CD4-positive, alpha-beta T cell (primary cell): ENCODE measurements at regions not wholly inside any gene's neighbourhood (a gene's known extent, or its start where the extent isn't known, plus 50 kb on each side); places are given as distances from the start of the nearest gene placed in this dataset.

Experiments used
- ATAC-seq: fragments of 200-7000 bp; cut with Tn5 transposase; one replicate; pipeline ENCODE4 v1.10.0; 2022; ENCODE audit warnings: mild to moderate bottlenecking; ENCODE audit not compliant: poor library complexity
- CTCF ChIA-PET: fragments of 350-600 bp; sonication (Branson Sonifier 250); formaldehyde crosslinking; loops from one replicate; lab custom pipeline; 2021; ENCODE audit warnings: antibody characterized with exemption, inconsistent platforms; lab: Charles Lee
- POLR2A ChIA-PET: fragments of 350-600 bp; sonication (Branson Sonifier 250); formaldehyde crosslinking; loops from one replicate; lab custom pipeline; 2021; ENCODE audit warnings: antibody characterized with exemption, inconsistent platforms; lab: Charles Lee
- DNase-seq, 14 experiments: peaks; one replicate each; pipeline ENCODE4 v3.0.0-alpha.2; 2013 to 2020; ENCODE audit warnings: mixed read lengths in 2 of 14
- H3K27ac ChIP-seq, 2 donors: one replicate each; pipeline versions ENCODE4 v1.5.1 to v1.7.0; 2013; ENCODE audit warnings: low read length in 2 of 2, low read depth in 1 of 2, mild to moderate bottlenecking in 1 of 2
- H3K27me3 ChIP-seq, 2 experiments: 1 replicate in 1 of 2; 2 replicates in 1 of 2; pipeline versions ENCODE4 v1.6.1 to v1.7.0; 2013; ENCODE audit warnings: low read length in 2 of 2, control low read depth in 1 of 2, mild to moderate bottlenecking in 1 of 2, moderate library complexity in 1 of 2; ENCODE audit not compliant: insufficient read depth in 2 of 2, control insufficient read depth in 1 of 2
- H3K36me3 ChIP-seq: one replicate; pipeline ENCODE4 v1.6.1; 2013; ENCODE audit warnings: low read length, control low read depth; ENCODE audit not compliant: insufficient read depth
- H3K4me1 ChIP-seq: one replicate; pipeline ENCODE4 v1.6.1; 2013; ENCODE audit warnings: low read length, control low read depth; ENCODE audit not compliant: insufficient read depth
- H3K4me3 ChIP-seq: one replicate; pipeline ENCODE4 v1.5.1; 2013; ENCODE audit warnings: mild to moderate bottlenecking, low read length, moderate library complexity
- H3K9me3 ChIP-seq, 2 experiments: 1 replicate in 1 of 2; 2 replicates in 1 of 2; pipeline versions ENCODE4 v1.6.1 to v1.7.0; 2013; ENCODE audit warnings: low read length in 2 of 2, mild to moderate bottlenecking in 2 of 2, control low read depth in 1 of 2, moderate library complexity in 1 of 2; ENCODE audit not compliant: control insufficient read depth in 1 of 2, insufficient read depth in 1 of 2
- H3K27ac Mint-ChIP-seq: one replicate; pipeline ENCODE4 v1.8.0; 2020; ENCODE audit warnings: mixed read lengths
- H3K27me3 Mint-ChIP-seq: one replicate; pipeline ENCODE4 v1.8.0; 2021; ENCODE audit warnings: mixed read lengths
- H3K36me3 Mint-ChIP-seq: one replicate; pipeline ENCODE4 v1.8.0; 2021; ENCODE audit warnings: low read depth, mixed read lengths
- H3K4me1 Mint-ChIP-seq: one replicate; pipeline ENCODE4 v1.8.0; 2021; ENCODE audit warnings: low read depth, mixed read lengths
- H3K4me3 Mint-ChIP-seq: one replicate; pipeline ENCODE4 v1.8.0; 2020; ENCODE audit warnings: mild to moderate bottlenecking, mixed read lengths
- H3K9me3 Mint-ChIP-seq: one replicate; pipeline ENCODE4 v1.8.0; 2020; ENCODE audit warnings: mixed read lengths
- intact Hi-C, 2 experiments: fragments of 100-400 bp; cut with DNase I in 1 of 2; cut with micrococcal nuclease in 1 of 2; formaldehyde crosslinking; loops; one replicate each; pipeline versions ENCODE4 v1.15.1 to v1.9.0; 2023 to 2025; cut with DNase I, micrococcal nuclease
- TF ChIP-seq, protein P1 (sequence below): fragments of 200-600 bp; IDR thresholded peaks from one replicate; pipeline ENCODE4 v1.8.0; 2022; ENCODE audit warnings: antibody characterized with exemption, mild to moderate bottlenecking

DNA sequence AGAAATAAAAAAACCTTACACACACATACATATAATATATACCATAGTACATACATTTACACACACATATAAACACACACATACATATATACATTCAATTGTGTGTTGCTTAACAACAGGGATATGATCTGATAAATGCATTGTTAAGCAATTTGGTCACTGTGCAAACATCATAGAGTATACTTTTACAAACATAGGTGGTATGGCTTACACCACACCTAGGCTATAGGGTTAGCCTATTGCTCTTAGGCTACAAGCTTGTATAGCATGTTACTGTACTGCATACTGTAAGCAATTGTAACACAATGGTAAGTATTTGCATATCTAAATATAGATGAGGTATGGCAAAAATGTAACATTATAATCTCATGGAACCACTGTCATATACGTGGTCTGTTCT, 156.8 kb upstream of the ERBB4 start:
- TF ChIP-seq, protein P1, sequence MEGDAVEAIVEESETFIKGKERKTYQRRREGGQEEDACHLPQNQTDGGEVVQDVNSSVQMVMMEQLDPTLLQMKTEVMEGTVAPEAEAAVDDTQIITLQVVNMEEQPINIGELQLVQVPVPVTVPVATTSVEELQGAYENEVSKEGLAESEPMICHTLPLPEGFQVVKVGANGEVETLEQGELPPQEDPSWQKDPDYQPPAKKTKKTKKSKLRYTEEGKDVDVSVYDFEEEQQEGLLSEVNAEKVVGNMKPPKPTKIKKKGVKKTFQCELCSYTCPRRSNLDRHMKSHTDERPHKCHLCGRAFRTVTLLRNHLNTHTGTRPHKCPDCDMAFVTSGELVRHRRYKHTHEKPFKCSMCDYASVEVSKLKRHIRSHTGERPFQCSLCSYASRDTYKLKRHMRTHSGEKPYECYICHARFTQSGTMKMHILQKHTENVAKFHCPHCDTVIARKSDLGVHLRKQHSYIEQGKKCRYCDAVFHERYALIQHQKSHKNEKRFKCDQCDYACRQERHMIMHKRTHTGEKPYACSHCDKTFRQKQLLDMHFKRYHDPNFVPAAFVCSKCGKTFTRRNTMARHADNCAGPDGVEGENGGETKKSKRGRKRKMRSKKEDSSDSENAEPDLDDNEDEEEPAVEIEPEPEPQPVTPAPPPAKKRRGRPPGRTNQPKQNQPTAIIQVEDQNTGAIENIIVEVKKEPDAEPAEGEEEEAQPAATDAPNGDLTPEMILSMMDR: no peak
- DNase-seq (no peak), ATAC-seq (no peak)
- no peaks in the 10 kb centered on the region for H3K36me3 ChIP-seq
- POLR2A ChIA-PET: no interaction called here
- Mint-ChIP-seq H3K4me1 (no peaks in the 10 kb centered on the region), H3K27me3 (no peaks in the 10 kb centered on the region), H3K36me3 (no peaks in the 10 kb centered on the region), H3K4me3 (no peak overlapping the region), H3K9me3 (no peaks in the 10 kb centered on the region), H3K27ac (no peak overlapping the region)
- H3K4me3 ChIP-seq: no peak overlapping the region
- no peaks in the 10 kb centered on the region for H3K27me3 ChIP-seq
- no peaks in the 10 kb centered on the region for H3K9me3 ChIP-seq
- no peaks in the 10 kb centered on the region for H3K4me1 ChIP-seq
- H3K27ac ChIP-seq: no peak overlapping the region
- CTCF ChIA-PET: no interaction called here
- intact Hi-C loops: no loop called here

DNA sequence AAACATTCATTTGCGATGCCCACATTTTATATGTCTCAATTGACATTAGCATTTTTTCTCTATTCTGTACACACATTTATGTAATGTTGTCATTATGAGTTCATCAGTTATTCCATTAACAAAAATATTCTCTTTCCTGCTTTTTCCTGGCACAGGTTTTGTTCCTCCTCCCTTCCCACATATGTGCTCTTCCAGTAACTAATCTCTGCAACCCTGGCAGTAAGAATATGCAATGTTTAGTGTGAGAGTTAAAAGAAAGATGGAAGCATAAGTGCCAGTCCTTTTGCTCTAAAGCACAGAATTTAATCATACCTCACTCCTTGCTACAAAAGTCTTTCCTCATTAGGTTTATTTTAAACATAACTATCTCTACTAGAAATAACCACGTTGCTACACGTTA, 155.8 kb upstream of the ERBB4 start:
- Histone ChIP-seq H3K36me3 (no peaks in the 10 kb centered on the region), H3K4me1 (no peaks in the 10 kb centered on the region), H3K27ac (no peak overlapping the region), H3K9me3 (no peaks in the 10 kb centered on the region), H3K4me3 (no peak overlapping the region), H3K27me3 (no peaks in the 10 kb centered on the region)
- intact Hi-C loops: no loop called here
- Mint-ChIP-seq H3K36me3 (no peaks in the 10 kb centered on the region), H3K9me3 (no peaks in the 10 kb centered on the region), H3K4me1 (no peaks in the 10 kb centered on the region), H3K27me3 (no peaks in the 10 kb centered on the region), H3K27ac (no peak overlapping the region), H3K4me3 (no peak overlapping the region)
- POLR2A ChIA-PET: no interaction called here
- DNase-seq (no peak), ATAC-seq (no peak)
- TF ChIP-seq, protein P1: no peak
- CTCF ChIA-PET: no interaction called here

DNA sequence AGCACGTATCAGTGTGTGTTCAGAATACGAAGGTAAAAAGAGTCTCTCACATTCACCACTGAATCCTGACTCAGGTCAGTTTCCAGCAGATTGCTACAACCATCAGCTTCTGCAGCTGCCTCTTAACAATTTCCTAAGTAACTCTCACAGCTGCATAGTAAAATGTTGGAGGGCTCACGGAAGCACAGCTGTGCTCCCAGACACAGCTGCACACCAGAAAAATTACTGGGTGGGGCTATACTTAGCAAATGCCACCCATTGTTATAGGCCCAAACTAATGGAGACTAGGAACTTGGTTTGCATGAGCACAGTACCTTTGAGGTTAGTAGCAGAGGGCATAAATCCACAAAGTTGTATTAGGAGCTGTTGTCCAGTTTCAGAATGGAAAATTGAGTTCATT, 153.9 kb upstream of the ERBB4 start:
- Histone ChIP-seq H3K36me3 (no peaks in the 10 kb centered on the region), H3K9me3 (no peaks in the 10 kb centered on the region), H3K27ac (no peak overlapping the region), H3K27me3 (no peaks in the 10 kb centered on the region), H3K4me1 (no peaks in the 10 kb centered on the region), H3K4me3 (no peak overlapping the region)
- TF ChIP-seq, protein P1: no peak
- Mint-ChIP-seq H3K36me3 (no peaks in the 10 kb centered on the region), H3K9me3 (no peaks in the 10 kb centered on the region), H3K27me3 (no peaks in the 10 kb centered on the region), H3K27ac (no peak overlapping the region), H3K4me3 (no peak overlapping the region), H3K4me1 (no peaks in the 10 kb centered on the region)
- intact Hi-C loops: no loop called here
- CTCF ChIA-PET: no interaction called here
- DNase-seq (no peak), ATAC-seq (no peak)
- POLR2A ChIA-PET: no interaction called here
